Right cardiac atrium (tissue), 5 donors: ENCODE measurements at regions not wholly inside any gene's neighbourhood (a gene's known extent, or its start where the extent isn't known, plus 50 kb on each side); places are given as distances from the start of the nearest gene placed in this dataset.
"Not testable (repeated sequence)": the region's sequence is repeated elsewhere in the genome, so short reads cannot be mapped to it uniquely, and the experiment has no call there.

Experiments used
- ATAC-seq, 2 donors: fragments of 200-7000 bp; cut with Tn5 transposase; one replicate each; pipeline versions ENCODE4 v1.8.0 to v1.9.1; 2020; ENCODE audit warnings: moderate library complexity in 2 of 2, mild to moderate bottlenecking in 1 of 2
- DNase-seq, 3 donors: peaks; one replicate each; pipeline ENCODE4 v3.0.0-alpha.2; 2020
- H3K27ac ChIP-seq: one replicate; pipeline ENCODE4 v1.5.1; 2013; ENCODE audit warnings: mild to moderate bottlenecking, low read length, control low read depth, moderate library complexity
- H3K27me3 ChIP-seq: one replicate; pipeline ENCODE4 v1.6.1; 2013; ENCODE audit not compliant: control insufficient read depth, insufficient read depth
- H3K4me1 ChIP-seq: one replicate; pipeline ENCODE4 v1.6.1; 2013; ENCODE audit warnings: low read length; ENCODE audit not compliant: control insufficient read depth, insufficient read depth
- H3K4me3 ChIP-seq: one replicate; pipeline ENCODE4 v1.5.1; 2013; ENCODE audit warnings: low read length, control low read depth
- H3K9me3 ChIP-seq: one replicate; pipeline ENCODE4 v1.6.1; 2013; ENCODE audit warnings: low read length; ENCODE audit not compliant: control insufficient read depth
- WGBS: extraction: QIAGEN DNeasy Blood & Tissue Kit; methylation state at CpG from one replicate; pipeline ENCODE4 v1.1.7; 2013; 5-methylcytosine and 5-hydroxymethylcytosine counted together
- intact Hi-C, 4 donors: fragments of 100-400 bp; cut with DNase I; formaldehyde crosslinking; loops; one replicate each; pipeline versions ENCODE4 v1.11.0 to v1.14.0; 2022 to 2023
- donor health status: healthy with polysubstance abuse.
- donor health status: DM: no; HTN: yes; CAD: no.
- donor health status: DM: no; HTN: no; CAD: no.
- donor health status: DM: no; HTN: yes; CAD: no; lungs with severe emphysema.
- donor health status: DM: yes; HTN: yes; CAD: no.

- DNase-seq (no peak), ATAC-seq (no peak)
- intact Hi-C loops: no loop called here
- Histone ChIP-seq H3K9me3 (no peaks in the 10 kb centered on the region), H3K27ac (no peak overlapping the region), H3K4me1 (no peaks in the 10 kb centered on the region), H3K4me3 (no peak overlapping the region), H3K27me3 (no peaks in the 10 kb centered on the region)
Observed at GRCh38 chr4:120005527-120005926, 61.1 kb downstream of the MAD2L1 start.

DNA sequence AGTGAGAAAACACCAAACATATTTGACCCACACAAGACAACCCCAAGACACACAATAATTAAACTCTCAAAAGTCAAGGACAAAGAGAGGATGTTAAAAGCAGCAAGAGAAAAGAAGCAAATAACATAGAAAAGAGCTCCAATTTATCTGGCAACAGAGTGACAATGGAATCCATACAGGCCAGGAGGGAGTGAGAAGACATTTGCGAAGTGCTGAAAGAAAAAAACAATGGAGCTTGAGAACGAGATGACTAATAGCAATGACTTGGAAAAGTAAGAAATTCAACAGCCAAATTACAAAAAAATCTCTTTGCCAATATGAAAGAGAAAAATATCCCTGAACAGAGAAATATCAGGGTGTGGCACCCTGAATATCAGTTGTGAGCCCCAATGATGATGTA lies 61.6 kb downstream of the MAD2L1 start:
- Histone ChIP-seq H3K4me3 (no peak overlapping the region), H3K4me1 (no peaks in the 10 kb centered on the region), H3K27me3 (no peaks in the 10 kb centered on the region), H3K9me3 (no peaks in the 10 kb centered on the region), H3K27ac (no peak overlapping the region)
- no peak for DNase-seq
- intact Hi-C loops: no loop called here
- ATAC-seq: no peak
- 63% methylated on average over 2 of the region's 2 CpGs for whole genome bisulfite sequencing

DNA sequence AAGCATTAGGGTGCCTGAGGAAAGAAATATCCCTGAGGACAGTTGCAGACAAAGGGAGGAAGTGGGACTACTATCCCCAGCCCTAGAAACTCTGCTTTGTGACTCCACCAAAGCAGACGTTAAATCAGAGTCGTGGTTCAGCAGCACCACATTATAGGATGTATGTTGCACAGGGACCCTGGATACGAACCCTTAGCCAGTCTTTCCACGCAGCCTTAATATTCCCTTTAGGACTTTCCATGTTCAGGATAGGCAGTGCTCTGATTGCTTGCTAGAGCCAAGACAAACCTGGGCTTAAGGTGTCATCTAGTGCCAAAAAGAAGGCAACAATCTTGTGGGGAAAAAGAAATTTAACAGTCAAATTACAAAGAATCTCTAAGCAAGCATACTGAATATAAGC lies 62.6 kb downstream of the MAD2L1 start:
- Histone ChIP-seq H3K4me1 (no peaks in the 10 kb centered on the region), H3K4me3 (no peak overlapping the region), H3K27me3 (no peaks in the 10 kb centered on the region), H3K27ac (no peak overlapping the region), H3K9me3 (no peaks in the 10 kb centered on the region)
- 65% methylated on average over 4 of the region's 4 CpGs for WGBS
- DNase-seq: no peak
- no peak for ATAC-seq
- intact Hi-C loops: no loop called here

DNA sequence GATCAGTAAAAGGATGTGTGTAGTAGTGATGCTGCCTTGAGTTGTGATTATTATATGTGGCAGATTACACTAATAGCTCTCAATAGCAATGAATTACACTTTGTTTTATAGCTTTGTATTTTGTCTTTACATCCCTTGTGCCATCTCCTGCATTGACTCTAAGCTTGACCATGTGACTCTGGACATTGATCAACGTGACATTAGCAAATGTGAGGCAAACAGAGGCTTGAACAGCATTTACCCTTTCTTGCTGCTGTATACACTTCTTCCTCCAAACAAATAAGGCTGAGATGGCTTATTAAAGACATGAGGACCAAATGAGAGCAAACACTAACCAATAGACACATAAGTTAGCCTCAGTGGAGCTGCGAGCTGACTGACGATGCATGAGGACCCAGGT lies 63.5 kb downstream of the MAD2L1 start:
- DNase-seq (no peak), ATAC-seq (no peak)
- 90% methylated on average over 3 of the region's 3 CpGs for WGBS

GRCh38 chr4:120001850-120002249 lies 64.8 kb downstream of the MAD2L1 start:
- intact Hi-C loops: no loop called here
- H3K4me1 ChIP-seq: no peaks in the 10 kb centered on the region
- H3K4me3 ChIP-seq: no peak overlapping the region
- no peak overlapping the region for H3K27ac ChIP-seq
- no peak for ATAC-seq
- H3K9me3 ChIP-seq: no peaks in the 10 kb centered on the region
- 96% methylated on average over 1 of the region's 1 CpG for WGBS
- no peaks in the 10 kb centered on the region for H3K27me3 ChIP-seq
- DNase-seq: no peak

More for the DNA sequence above, 63.5 kb downstream of the MAD2L1 start:
- intact Hi-C loops: no loop called here
- Histone ChIP-seq H3K27me3 (no peaks in the 10 kb centered on the region), H3K27ac (no peak overlapping the region), H3K4me3 (no peak overlapping the region), H3K9me3 (no peaks in the 10 kb centered on the region), H3K4me1 (no peaks in the 10 kb centered on the region)

- no peaks in the 10 kb centered on the region for H3K27me3 ChIP-seq
- no peak overlapping the region for H3K4me3 ChIP-seq
- WGBS: 77% methylated on average over 6 of the region's 6 CpGs
- no peaks in the 10 kb centered on the region for H3K9me3 ChIP-seq
- no peak for DNase-seq
- ATAC-seq: no peak
- H3K27ac ChIP-seq: no peak overlapping the region
- intact Hi-C loops: no loop called here
- no peaks in the 10 kb centered on the region for H3K4me1 ChIP-seq
Observed at GRCh38 chr4:120000591-120001296, 65.9 kb downstream of the MAD2L1 start.

GRCh38 chr4:119996024-119996423 lies 70.6 kb downstream of the MAD2L1 start:
- 90% methylated on average over 10 of the region's 10 CpGs for WGBS
- H3K9me3 ChIP-seq, H3K27me3 ChIP-seq, ATAC-seq, H3K27ac ChIP-seq, H3K4me1 ChIP-seq, intact Hi-C loops, DNase-seq, H3K4me3 ChIP-seq: not testable (repeated sequence)

DNA sequence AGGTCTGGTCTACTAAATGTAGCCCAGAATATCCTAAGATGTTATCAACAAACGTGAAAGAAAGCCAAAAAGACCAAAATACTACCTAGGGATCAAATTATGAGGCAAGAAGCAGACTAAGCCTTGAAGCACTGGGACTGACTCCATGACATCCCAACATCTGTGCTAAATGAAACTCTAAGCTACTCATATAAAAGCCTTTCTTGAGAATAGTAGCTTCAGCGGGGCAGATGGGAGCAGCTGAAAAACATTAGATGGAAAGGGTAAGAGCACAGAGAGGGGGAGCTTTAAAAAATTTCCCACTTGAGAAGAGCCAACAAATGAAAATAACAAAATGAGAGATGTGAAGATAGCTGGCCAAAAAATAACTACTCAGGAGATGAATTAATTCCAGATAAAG lies 81.7 kb downstream of the MAD2L1 start:
- no peak for DNase-seq
- ATAC-seq: no peak

GRCh38 chr4:119982756-119983155 lies 83.9 kb downstream of the MAD2L1 start:
- intact Hi-C loops: no loop called here

More for the DNA sequence above, 81.7 kb downstream of the MAD2L1 start:
- H3K4me1 ChIP-seq: no peaks in the 10 kb centered on the region
- WGBS: 42% methylated on average over 2 of the region's 2 CpGs
- no peaks in the 10 kb centered on the region for H3K27me3 ChIP-seq
- H3K4me3 ChIP-seq: no peak overlapping the region
- no peak overlapping the region for H3K27ac ChIP-seq
- intact Hi-C loops: no loop called here
- no peaks in the 10 kb centered on the region for H3K9me3 ChIP-seq

GRCh38 chr4:119980456-119980855 lies 86.2 kb downstream of the MAD2L1 start:
- WGBS: 79% methylated on average over 2 of the region's 2 CpGs

More at GRCh38 chr4:119982756-119983155, 83.9 kb downstream of the MAD2L1 start:
- H3K9me3 ChIP-seq: no peaks in the 10 kb centered on the region
- no peaks in the 10 kb centered on the region for H3K27me3 ChIP-seq
- H3K4me1 ChIP-seq: no peaks in the 10 kb centered on the region
- no peak overlapping the region for H3K4me3 ChIP-seq
- no peak for DNase-seq
- no peak for ATAC-seq
- H3K27ac ChIP-seq: no peak overlapping the region

DNA sequence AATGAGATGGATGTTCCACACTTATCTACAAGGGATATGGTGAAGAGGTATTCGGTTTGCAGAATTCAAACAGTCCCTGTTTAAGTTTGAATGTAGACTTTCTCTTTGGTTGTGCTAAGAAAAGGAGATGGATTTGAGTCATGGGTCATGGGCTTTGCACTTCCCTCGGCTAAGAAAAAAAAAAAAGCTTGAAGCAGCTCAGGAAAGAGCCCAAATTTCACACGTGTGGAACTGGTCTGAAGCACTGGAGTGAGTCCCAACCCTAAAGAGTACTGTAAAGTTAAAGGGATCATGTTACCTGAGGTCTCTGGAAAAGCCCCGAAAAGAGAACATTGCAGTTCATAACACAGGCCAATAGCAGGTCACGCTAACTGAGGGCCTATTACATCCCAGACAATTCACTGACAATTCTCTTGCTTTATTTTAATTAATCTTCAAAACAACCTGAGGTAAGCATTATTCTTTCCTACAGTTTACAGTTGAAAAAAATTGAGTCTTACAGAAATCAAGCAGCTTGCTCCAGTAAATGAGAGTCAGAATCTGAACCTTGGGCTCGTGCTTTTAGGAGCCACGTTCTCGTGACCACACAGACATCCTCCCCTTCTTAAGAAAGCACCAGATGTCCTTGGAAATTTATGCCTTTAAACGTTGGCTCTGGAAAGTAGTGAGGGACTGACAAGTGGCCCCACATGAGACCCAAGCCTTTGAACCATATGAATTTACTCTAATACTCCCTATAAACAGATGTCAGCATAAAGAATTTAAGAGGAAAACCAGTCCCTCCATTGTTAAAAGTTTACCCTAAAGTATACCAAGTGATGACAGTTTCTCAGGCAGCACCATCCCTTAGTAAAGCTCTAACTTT lies 89.3 kb downstream of the MAD2L1 start:
- Histone ChIP-seq H3K27ac (no peak overlapping the region), H3K4me3 (no peak overlapping the region), H3K27me3 (no peaks in the 10 kb centered on the region), H3K4me1 (peaks cover 1% of the 10 kb centered on the region), H3K9me3 (no peaks in the 10 kb centered on the region)
- no peak for DNase-seq
- 62% methylated on average over 9 of the region's 9 CpGs for WGBS
- no peak for ATAC-seq
- intact Hi-C loops: no loop called here

More at GRCh38 chr4:119980456-119980855, 86.2 kb downstream of the MAD2L1 start:
- intact Hi-C loops: no loop called here
- Histone ChIP-seq H3K27ac (no peak overlapping the region), H3K4me1 (peaks cover 1% of the 10 kb centered on the region), H3K9me3 (no peaks in the 10 kb centered on the region), H3K4me3 (no peak overlapping the region), H3K27me3 (no peaks in the 10 kb centered on the region)
- ATAC-seq (no peak), DNase-seq (no peak)
